Psoas muscle (tissue), 7 donors: ENCODE measurements at regions not wholly inside any gene's neighbourhood (a gene's known extent, or its start where the extent isn't known, plus 50 kb on each side); places are given as distances from the start of the nearest gene placed in this dataset.

ENCODE experiments used
- ATAC-seq, 4 donors: fragments of 200-7000 bp; cut with Tn5 transposase; one replicate each; pipeline ENCODE4 v1.9.1; 2020; ENCODE audit warnings: moderate library complexity in 3 of 4, mild to moderate bottlenecking in 2 of 4
- DNase-seq, 2 donors: peaks; one replicate each; pipeline ENCODE4 v3.0.0-alpha.2; 2020
- H3K27ac ChIP-seq: fragments of 200-600 bp; one replicate; pipeline ENCODE4 v1.8.0; 2022
- H3K27me3 ChIP-seq, 3 donors: fragments of 200-600 bp in 1 of 3; one replicate each; pipeline versions ENCODE4 v1.6.1 to v1.8.0; 2013 to 2022; ENCODE audit warnings: low read length in 2 of 3, mild to moderate bottlenecking in 2 of 3, moderate library complexity in 1 of 3; ENCODE audit not compliant: insufficient read depth in 3 of 3
- H3K36me3 ChIP-seq, 2 donors: fragments of 200-600 bp in 1 of 2; one replicate each; pipeline versions ENCODE4 v1.6.1 to v1.8.0; 2013 to 2022; ENCODE audit warnings: low read depth in 1 of 2, mild to moderate bottlenecking in 1 of 2, moderate library complexity in 1 of 2; ENCODE audit not compliant: insufficient read depth in 1 of 2
- H3K4me1 ChIP-seq: fragments of 200-600 bp; one replicate; pipeline ENCODE4 v1.8.0; 2022
- H3K4me3 ChIP-seq: fragments of 200-600 bp; one replicate; pipeline ENCODE4 v1.8.0; 2022; ENCODE audit warnings: mild to moderate bottlenecking
- H3K9me3 ChIP-seq: fragments of 200-600 bp; one replicate; pipeline ENCODE4 v1.8.0; 2022
- CTCF ChIP-seq: fragments of 200-600 bp; IDR thresholded peaks from one replicate; pipeline ENCODE4 v1.8.0; 2022; ENCODE audit warnings: antibody characterized with exemption
- WGBS, 3 donors: extraction: QIAGEN DNeasy Blood & Tissue Kit; methylation state at CpG; one replicate each; pipeline versions ENCODE4 v1.1.6 to v1.1.7; 2013; 5-methylcytosine and 5-hydroxymethylcytosine counted together
- intact Hi-C, 2 donors: fragments of 100-400 bp; cut with DNase I; formaldehyde crosslinking; loops; one replicate each; pipeline versions ENCODE4 v1.11.0 to v1.14.2; 2022
- donor health status: healthy with polysubstance abuse.
- donor health status: DM: no; HTN: no; CAD: no; lungs with moderate emphysema.
- donor health status: Bipolar disorder and iron deficiency.
- donor health status: healthy.
- donor health status: DM: yes; HTN: yes; CAD: no.
- donor health status: DM: no; HTN: no; CAD: no.
- donor health status: DM: yes; HTN: yes; CAD: no.

DNA sequence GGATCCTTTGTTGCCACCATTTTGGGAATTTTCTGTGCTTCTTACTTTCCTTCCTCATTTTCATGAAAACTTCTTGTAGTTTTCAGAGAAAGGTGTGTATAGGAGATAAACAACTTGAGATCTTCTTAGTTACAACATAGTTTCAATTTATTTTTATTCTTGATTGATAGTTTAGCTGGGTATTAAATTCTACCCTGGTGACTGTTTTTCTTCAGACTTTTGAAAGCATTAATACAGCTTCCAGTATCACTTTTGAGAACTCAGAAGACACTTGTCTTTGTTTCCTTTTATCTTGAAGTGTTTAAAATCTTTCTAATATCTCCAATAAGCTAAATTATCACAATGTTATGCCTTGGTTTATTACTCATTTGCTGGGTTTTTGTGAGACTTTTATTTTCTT lies 167.5 kb upstream of the DPP10 start:
- Histone ChIP-seq H3K27me3 (no peaks in the 10 kb centered on the region), H3K4me1 (no peaks in the 10 kb centered on the region), H3K4me3 (no peak overlapping the region), H3K27ac (no peak overlapping the region), H3K36me3 (no peaks in the 10 kb centered on the region), H3K9me3 (peaks cover 9% of the 10 kb centered on the region)
- no peak for DNase-seq
- ATAC-seq, result no peak
- no peak for TF ChIP-seq CTCF
- intact Hi-C loops, result no loop called here

DNA sequence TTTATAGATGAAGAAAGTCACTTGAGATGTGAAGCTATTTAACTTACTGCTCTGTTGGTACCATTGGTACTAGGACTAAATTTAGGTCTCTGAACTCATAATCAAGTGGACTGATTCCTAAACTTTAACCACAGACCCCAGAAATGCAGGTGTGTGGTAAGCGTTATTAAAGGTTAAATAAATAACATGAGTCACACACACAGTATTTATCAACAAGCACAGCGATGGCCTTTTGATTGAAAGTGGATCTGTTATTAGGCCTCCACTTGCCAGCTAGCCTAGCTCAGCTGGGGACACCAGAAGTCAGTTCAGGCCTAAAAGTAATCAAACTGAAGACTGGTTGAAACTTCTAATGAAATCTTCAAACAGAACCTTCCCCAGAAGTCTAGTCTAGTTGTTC lies 161.3 kb upstream of the DPP10 start:
- WGBS, 3 donors, result 78 to 93% (median 92%) methylated on average over 2 of the region's 2 CpGs
- no peak for DNase-seq
- Histone ChIP-seq H3K4me1 (no peaks in the 10 kb centered on the region), H3K27ac (no peak overlapping the region), H3K4me3 (no peak overlapping the region), H3K27me3 (no peaks in the 10 kb centered on the region), H3K9me3 (no peaks in the 10 kb centered on the region), H3K36me3 (no peaks in the 10 kb centered on the region)
- no peak for TF ChIP-seq CTCF
- intact Hi-C loops, result no loop called here
- ATAC-seq, result no peak

- 59 to 63% (median 60%) methylated on average over 5 of the region's 5 CpGs for WGBS, 3 donors
Observed at GRCh38 chr2:114283774-114284173, 158.7 kb upstream of the DPP10 start.

GRCh38 chr2:114286438-114286837 lies 156.0 kb upstream of the DPP10 start:
- intact Hi-C loops, result no loop called here
- DNase-seq (no peak), ATAC-seq (no peak)
- Histone ChIP-seq H3K36me3 (no peaks in the 10 kb centered on the region), H3K4me1 (no peaks in the 10 kb centered on the region), H3K27ac (no peak overlapping the region), H3K27me3 (no peaks in the 10 kb centered on the region), H3K4me3 (no peak overlapping the region), H3K9me3 (no peaks in the 10 kb centered on the region)
- 86% methylated on average over 8 of the region's 8 CpGs for WGBS, 3 donors
- TF ChIP-seq CTCF, result no peak

More at GRCh38 chr2:114283774-114284173, 158.7 kb upstream of the DPP10 start:
- no peak overlapping the region for H3K27ac ChIP-seq
- H3K9me3 ChIP-seq, result no peaks in the 10 kb centered on the region
- no peaks in the 10 kb centered on the region for H3K27me3 ChIP-seq
- ATAC-seq (no peak), DNase-seq (no peak)
- no peaks in the 10 kb centered on the region for H3K4me1 ChIP-seq
- no peak overlapping the region for H3K4me3 ChIP-seq
- no peak for TF ChIP-seq CTCF
- intact Hi-C loops, result no loop called here
- no peaks in the 10 kb centered on the region for H3K36me3 ChIP-seq

- H3K36me3 ChIP-seq, result no peaks in the 10 kb centered on the region
- no peaks in the 10 kb centered on the region for H3K4me1 ChIP-seq
- no peak overlapping the region for H3K27ac ChIP-seq
- DNase-seq (no peak), ATAC-seq (no peak)
- peaks cover 0 to 7% (median 0%) of the 10 kb centered on the region in 3 donors for H3K27me3 ChIP-seq
- WGBS, 3 donors, result 68 to 72% (median 69%) methylated on average over 5 of the region's 5 CpGs
- intact Hi-C loops, result no loop called here
- no peaks in the 10 kb centered on the region for H3K9me3 ChIP-seq
- H3K4me3 ChIP-seq, result no peak overlapping the region
- no peak for TF ChIP-seq CTCF
Observed at GRCh38 chr2:114293355-114293754, 149.1 kb upstream of the DPP10 start.
